ENCODE measurements at regions not wholly inside any gene's neighbourhood (a gene's known extent, or its start where the extent isn't known, plus 50 kb on each side); places are given as distances from the start of the nearest gene placed in this dataset.

GRCh38 chr1:59075021-59075420, 221.9 kb upstream of the FGGY start:
- no peak for DNase-seq (ENCODE audit: low read depth, low spot score)
- BruUV-seq (replicated peaks) = no TSS peak
- ATAC-seq = no peak
- ChIA-PET POLR2A (no interaction called here), CTCF (no interaction called here)
- no peaks in the 10 kb centered on the region for H3K27me3 ChIP-seq (ENCODE audit: control insufficient read depth, insufficient read depth, low read length)
- H3K9me3 ChIP-seq (ENCODE audit: control insufficient read depth, insufficient read depth, low read depth, low read length) = no peaks in the 10 kb centered on the region
- H3K27ac ChIP-seq (ENCODE audit: low read length) = no peak overlapping the region
- no peak overlapping the region for H3K4me3 ChIP-seq (ENCODE audit: low read depth in 2 of 2, low read length in 2 of 2)
- in situ Hi-C loops (cut with HindIII; ENCODE audit: low pct_unique_long_range_greater_than_20kb, low sequenced_read_pairs) = no loop called here
- TF ChIP-seq POLR2AphosphoS5 (IDR thresholded peaks at IDR 0.05; ENCODE audit: low read depth, low read length) (no peak), TCF7L2 (IDR thresholded peaks at IDR 0.05; ENCODE audit: low read depth, low read length) (no peak), SIN3A (IDR thresholded peaks at IDR 0.05; ENCODE audit: borderline replicate concordance, insufficient read depth, low read depth, low read length) (no peak), REST (IDR thresholded peaks at IDR 0.05; ENCODE audit: insufficient read depth in 1 of 2, low read depth in 2 of 2, low read length in 1 of 2) (no peak), CTCF (IDR thresholded peaks at IDR 0.05) (no peak)
- no peaks in the 10 kb centered on the region for H3K4me1 ChIP-seq (ENCODE audit: control insufficient read depth, insufficient read depth, low read length)
- intact Hi-C loops (cut with micrococcal nuclease; ENCODE audit: unreplicated experiment) = no loop called here
- no peaks in the 10 kb centered on the region for H3K36me3 ChIP-seq (ENCODE audit: control insufficient read depth, insufficient read depth, low read length)

GRCh38 chr1:59076612-59077011, 220.3 kb upstream of the FGGY start:
- BruUV-seq (replicated peaks) = no TSS peak
- intact Hi-C loops (cut with micrococcal nuclease; ENCODE audit: unreplicated experiment) (no loop called here), in situ Hi-C loops (cut with HindIII; ENCODE audit: low pct_unique_long_range_greater_than_20kb, low sequenced_read_pairs) (no loop called here)
- H3K9me3 ChIP-seq (ENCODE audit: control insufficient read depth, insufficient read depth, low read depth, low read length) = no peaks in the 10 kb centered on the region
- no peak overlapping the region for H3K27ac ChIP-seq (ENCODE audit: low read length)
- H3K36me3 ChIP-seq (ENCODE audit: control insufficient read depth, insufficient read depth, low read length) = no peaks in the 10 kb centered on the region
- POLR2A ChIA-PET = interaction anchor here (0.6 kb wide), 1 partner anchor 293 kb away, joined by 5 read pairs; the partner anchor contains the start of gene JUN
- no peak overlapping the region for H3K4me3 ChIP-seq (ENCODE audit: low read depth in 2 of 2, low read length in 2 of 2)
- ATAC-seq (peak; percentile 59; the same call in 1 of the 2 replicates), DNase-seq (ENCODE audit: low read depth, low spot score) (no peak)
- TF ChIP-seq SIN3A (IDR thresholded peaks at IDR 0.05; ENCODE audit: borderline replicate concordance, insufficient read depth, low read depth, low read length) (no peak), REST (IDR thresholded peaks at IDR 0.05; ENCODE audit: insufficient read depth in 1 of 2, low read depth in 2 of 2, low read length in 1 of 2) (no peak), TCF7L2 (IDR thresholded peaks at IDR 0.05; ENCODE audit: low read depth, low read length) (no peak), POLR2AphosphoS5 (IDR thresholded peaks at IDR 0.05; ENCODE audit: low read depth, low read length) (no peak), CTCF (IDR thresholded peaks at IDR 0.05) (no peak)
- H3K27me3 ChIP-seq (ENCODE audit: control insufficient read depth, insufficient read depth, low read length) = no peaks in the 10 kb centered on the region
- H3K4me1 ChIP-seq (ENCODE audit: control insufficient read depth, insufficient read depth, low read length) = no peaks in the 10 kb centered on the region
- CTCF ChIA-PET = interaction anchor here (0.6 to 0.7 kb wide), 2 partner anchors 167 to 305 kb away, joined by 3 to 5 read pairs; no protein-coding TSS in a partner anchor
